ENCODE measurements at regions not wholly inside any gene's neighbourhood (a gene's known extent, or its start where the extent isn't known, plus 50 kb on each side); places are given as distances from the start of the nearest gene placed in this dataset.

GRCh38 chr16:73909529-73910035 lies 387.0 kb upstream of the PSMD7 start:
- TF ChIP-seq CTCF (IDR thresholded peaks at IDR 0.05; ENCODE audit: poor library complexity) (no peak), EZH2 (IDR thresholded peaks at IDR 0.05; ENCODE audit: borderline replicate concordance) (no peak)
